Suppressor macrophage treated with lipopolysaccharide for 1 hour (primary cell): ENCODE measurements at regions not wholly inside any gene's neighbourhood (a gene's known extent, or its start where the extent isn't known, plus 50 kb on each side); places are given as distances from the start of the nearest gene placed in this dataset.
A peak's percentile ranks its signal among the peaks of the same experiment; 100 is the strongest.

Experiments
- DNase-seq, 3 donors: peaks; one replicate each; pipeline ENCODE4 v3.0.0-alpha.2; 2020 to 2022

DNA sequence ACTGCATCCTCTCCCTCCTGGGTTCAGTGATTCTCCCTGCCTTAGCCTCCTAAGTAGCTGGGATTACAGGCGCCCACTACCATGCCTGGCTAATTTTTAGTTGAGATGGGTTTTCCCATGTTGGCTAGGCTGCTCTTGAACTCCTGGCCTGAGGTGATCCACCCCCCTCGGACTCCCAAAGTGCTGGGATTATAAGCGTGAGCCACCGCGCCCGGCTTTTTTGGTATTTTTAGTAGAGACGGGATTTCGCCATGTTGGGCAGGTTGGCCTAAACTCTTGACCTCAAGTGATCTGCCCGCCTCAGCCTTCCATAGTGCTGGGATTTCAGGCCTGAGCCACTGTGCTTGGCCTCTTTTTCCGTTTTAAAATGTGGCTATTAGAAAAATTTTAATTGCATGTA lies 343.8 kb upstream of the RBFOX1 start:
- DNase-seq: no peak

DNA sequence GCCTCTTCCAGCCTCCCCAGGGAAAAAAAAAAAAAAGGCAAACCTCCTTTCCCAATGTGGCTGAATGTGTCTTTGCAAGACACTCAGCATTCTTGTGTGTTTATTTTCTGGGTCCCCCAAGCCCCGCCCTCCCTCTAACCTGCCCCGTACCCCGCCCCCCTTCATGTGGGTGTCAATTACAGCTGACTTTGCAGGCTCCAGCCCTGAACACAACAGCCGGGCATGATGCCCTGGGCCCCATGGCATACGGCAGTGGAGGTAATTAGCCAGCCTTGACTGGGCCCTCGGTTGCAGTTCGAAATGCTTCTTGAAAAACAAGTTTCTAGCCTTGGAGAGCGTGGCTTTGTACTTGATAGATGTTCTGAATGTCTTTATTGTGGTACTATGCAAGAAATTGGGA lies 354.7 kb upstream of the RBFOX1 start:
- no peak for DNase-seq

DNA sequence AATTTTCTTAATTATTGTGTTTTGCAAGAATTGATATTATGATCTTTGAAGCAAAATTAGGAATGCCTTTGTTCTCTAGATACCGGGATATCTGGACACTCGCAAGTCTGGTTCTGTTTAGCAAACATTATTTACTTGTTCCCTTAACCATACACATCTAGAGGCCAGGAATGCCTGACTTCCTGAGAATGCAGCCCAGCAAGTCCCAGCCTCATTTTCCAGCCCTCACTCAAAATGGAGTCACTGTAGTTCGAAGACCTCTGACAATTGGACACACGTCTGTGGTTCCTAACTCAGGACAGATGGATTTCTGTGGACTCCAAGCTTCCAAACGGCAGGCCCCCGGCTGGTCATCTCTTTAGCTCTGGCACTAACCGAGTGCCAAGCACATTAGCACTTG lies 355.4 kb upstream of the RBFOX1 start:
- DNase-seq: no peak

DNA sequence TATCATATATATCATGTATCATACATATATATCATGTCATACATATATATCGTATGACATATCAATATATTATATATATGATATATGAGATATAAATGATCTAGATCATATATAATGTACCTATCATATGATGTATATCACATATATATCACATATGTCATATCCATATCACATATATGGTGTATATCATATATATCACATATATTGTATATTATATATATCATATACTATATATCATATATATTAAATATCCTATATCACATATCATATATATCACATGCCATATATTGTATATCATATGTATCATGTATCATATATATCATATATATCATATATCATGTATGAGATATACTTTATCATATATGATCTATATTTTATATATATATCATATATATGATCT lies 355.9 kb upstream of the RBFOX1 start:
- DNase-seq: no peak

DNA sequence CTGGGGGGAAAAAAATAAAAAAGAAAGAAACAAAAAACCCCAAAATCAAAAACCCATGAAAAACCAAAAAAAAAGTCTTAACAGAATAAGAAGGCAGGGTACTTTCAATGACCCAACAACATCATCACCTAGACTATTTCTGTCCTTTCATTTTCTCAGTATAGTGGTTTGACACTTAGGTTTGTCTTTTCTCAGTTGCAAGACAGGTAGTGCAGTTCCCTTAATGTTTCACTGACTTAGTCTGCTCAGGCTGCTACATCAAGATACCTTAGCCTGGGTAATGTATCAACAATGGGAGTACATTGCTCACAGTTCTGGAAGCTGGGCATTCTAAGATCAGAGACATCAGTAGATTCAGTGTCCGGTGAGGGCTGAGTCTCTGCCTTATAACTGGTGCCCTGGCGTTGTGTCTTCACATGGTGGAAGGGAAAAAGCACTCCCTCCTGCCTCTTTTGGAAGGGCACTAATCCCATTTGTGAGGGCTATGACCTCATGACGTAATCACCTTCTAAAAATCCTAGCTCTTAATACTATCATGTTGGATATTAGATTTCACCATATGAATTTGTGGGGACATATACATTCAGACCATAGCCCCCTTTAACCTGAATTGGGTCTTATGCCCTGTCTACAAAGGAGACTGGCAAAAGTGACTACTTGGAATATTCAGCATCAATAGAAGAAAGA lies 362.3 kb upstream of the RBFOX1 start:
- DNase-seq: no peak

- DNase-seq: peak in 2 of 3 donors; percentile 6 to 10
These were observed 363.1 kb upstream of the RBFOX1 start for GRCh38 chr16:6969594-6969993.

- no peak for DNase-seq
These were observed 364.8 kb upstream of the RBFOX1 start for GRCh38 chr16:6967796-6968320.

DNA sequence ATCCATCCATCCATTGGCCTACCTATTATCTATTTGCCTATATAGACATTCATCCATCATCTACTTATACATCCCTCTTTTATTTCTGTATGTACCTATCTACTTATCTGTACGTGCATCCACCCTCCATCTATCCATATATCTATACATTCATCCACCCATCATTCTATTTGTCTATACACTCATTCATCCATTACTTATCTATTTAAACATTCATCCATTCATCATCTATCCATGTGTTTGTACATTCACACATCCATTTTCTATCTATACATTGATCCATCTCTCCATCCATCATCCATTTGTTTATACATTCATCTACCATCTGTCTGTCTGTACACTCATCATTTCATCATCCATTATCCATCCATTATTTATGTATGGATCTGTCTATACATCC lies 365.7 kb upstream of the RBFOX1 start:
- no peak for DNase-seq

DNA sequence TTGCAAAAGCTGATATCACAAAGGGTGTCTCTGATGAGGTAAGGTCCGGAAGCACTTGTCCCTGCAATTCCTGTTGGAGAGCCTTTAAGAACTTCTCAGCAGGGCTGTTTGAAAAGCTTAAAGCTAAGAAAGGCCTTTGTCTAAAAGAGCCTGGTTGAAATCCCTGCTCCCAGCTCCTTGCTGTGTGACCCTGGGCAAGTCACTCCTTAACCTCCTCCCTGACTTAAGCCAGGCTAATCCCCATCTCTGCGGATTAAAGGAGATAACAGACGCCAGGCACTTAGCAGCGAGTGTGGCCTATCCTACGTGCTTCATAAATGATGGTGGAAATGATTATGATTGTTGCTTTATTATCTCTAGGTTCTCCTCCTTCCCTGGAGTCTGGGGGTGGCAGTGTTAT lies 368.0 kb upstream of the RBFOX1 start:
- DNase-seq: no peak

DNA sequence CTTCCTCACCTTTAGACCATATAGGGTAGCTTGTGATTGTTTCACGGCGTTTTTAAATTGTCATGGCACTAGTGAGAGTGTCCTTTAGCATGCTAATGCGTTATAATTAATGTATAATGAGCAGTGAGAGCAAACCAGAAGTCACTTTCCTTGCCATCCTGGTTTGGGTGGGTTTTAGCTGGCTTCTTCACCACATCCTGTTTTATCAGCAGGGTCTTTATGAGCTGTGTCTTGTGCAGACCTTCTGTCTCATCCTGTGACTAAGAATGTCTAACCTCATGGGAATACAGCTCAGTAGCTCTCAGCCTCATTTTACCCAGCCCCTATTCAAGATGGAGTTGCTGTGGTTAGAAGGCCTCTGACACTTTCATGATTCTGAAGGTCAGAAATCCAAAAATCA lies 370.9 kb upstream of the RBFOX1 start:
- DNase-seq: no peak

DNA sequence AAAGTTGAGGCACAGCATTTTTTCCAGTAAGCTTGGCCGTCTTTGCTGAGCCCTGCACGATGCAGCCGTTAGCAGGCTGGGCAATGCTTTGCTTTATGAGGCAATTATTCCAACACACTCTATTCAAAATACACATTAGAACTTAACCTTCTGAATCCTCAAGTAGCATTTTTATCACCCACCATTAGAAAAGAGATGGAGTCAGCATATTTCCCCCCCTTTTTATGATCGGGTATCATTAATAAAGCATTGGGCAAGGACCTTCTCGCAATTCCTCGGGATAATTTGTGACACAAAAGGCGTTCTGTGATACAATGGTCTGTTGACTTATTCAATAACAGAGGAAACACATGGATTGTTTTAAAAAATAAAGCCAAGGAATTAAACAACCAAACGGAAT lies 374.5 kb upstream of the RBFOX1 start:
- no peak for DNase-seq

GRCh38 chr16:6957681-6958080 lies 375.0 kb upstream of the RBFOX1 start:
- DNase-seq: no peak

DNA sequence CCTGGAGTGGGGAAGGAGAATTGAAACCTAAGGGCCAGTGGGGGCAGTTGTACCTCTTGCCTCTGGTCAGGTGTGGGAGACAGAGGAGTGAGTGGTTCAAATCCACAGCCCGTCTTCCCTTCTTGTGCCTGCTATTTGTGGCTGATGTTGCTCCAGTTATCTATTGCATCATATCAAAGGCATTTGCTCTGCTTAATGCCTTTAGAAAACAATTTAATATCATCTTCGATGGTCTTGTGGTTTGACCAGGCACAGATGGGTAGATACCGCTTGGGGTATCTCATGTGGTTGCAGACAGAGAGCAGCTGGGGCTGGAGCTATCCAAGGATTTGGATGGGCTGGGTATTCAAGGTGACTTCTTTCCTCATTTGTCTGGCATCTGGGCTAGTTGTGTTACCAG lies 376.1 kb upstream of the RBFOX1 start:
- no peak for DNase-seq

GRCh38 chr16:6955303-6955702 lies 377.3 kb upstream of the RBFOX1 start:
- no peak for DNase-seq

DNA sequence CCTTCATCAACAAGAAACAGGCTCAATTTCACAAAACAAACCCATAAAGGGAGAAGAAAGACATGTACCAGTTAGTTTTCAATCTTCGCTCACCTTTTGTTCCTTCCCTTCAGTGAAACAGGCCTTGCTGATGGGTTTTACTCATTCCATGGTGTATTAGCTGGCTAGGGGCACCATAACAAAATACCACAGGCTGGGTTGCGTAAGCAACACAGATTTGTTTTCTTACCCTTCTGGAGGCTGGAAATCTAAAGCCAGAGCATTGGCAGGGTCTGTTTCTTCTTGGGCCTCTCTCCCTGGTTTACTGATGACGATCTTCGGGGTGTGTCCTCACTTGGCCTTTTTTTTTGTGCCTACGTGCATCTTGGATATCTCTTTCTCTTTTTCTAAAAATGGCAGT lies 383.4 kb upstream of the RBFOX1 start:
- DNase-seq: no peak

DNA sequence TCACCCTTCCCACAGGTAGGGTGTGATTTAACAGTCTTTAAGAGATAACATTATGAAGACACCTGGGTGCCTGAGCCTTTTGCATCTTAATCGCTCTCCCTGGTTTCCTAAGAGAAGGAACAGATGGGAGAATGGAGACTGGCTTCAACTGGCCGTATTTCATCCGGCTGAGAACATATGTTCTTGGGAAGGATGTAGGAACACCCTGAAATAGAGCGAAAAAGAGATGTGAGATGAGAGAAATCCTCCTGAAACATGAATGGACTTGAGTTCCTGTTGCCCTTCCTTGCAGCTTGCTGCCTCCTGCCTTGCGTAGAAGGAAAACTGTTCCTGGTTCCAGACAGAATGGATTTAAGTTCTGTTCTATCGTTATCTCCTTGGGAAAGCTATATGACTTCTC lies 385.4 kb upstream of the RBFOX1 start:
- DNase-seq: no peak

DNA sequence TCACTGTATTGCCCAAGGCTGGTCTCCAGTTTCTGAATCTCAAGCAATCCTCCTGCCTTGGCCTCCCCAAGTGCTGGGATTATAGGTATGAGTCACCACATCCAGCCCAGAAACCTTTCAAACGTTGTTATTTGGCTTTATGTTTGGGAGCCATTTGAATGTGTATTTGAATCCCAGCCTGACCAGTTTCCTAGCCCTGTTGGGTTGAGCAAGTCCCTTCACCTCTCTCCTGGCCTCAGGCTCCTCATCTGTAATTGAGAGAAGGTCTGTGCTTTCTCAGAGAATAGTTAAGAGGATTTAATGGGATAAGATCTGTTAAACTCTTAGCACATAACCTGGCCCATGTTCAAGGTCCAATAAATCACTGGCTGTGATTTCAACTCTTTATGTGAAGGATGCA lies 385.8 kb upstream of the RBFOX1 start:
- no peak for DNase-seq

- DNase-seq: no peak
These were observed 386.5 kb upstream of the RBFOX1 start for GRCh38 chr16:6946106-6946505.

- DNase-seq: no peak
These were observed 391.7 kb upstream of the RBFOX1 start for GRCh38 chr16:6940968-6941367.

DNA sequence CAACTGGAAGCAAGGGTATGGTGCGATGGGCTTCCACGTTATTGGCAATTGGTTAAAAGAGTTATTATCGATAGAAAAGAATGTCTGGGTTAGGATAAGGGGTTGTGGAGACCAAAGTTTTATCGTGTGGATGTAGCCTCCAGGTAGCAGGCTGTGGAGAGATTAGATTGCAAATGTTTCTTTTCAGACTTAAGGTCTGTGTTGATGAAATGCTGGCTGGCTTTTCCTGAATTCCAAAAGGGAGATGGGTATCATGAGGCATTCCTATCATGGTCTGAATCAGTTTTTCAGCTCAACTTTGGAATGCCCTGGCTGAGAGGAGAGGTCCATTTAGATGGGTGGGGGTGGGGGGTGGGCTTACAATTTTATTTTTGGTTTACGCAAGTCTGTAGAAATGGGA lies 395.0 kb upstream of the RBFOX1 start:
- no peak for DNase-seq

GRCh38 chr16:6932871-6933385 lies 399.7 kb upstream of the RBFOX1 start:
- DNase-seq: no peak

DNA sequence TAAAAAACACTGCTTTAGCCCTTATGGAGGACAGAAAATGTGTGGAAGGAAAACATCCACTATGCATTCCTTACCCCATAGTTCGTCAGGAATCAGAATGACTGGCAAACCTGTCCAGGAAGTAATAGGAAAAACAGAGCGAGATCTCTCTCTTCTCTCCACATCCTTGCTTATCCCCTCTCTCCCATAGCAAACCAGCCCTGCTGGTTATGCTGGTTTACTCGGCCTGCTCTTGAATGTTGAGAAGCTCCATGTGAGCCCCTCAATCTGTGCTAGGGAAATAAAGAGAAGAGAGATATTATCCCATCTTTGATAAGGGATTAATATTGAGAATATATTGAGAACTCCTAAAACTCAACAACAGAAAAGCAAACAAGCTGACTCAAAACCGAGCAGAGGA lies 402.8 kb upstream of the RBFOX1 start:
- DNase-seq: no peak

DNA sequence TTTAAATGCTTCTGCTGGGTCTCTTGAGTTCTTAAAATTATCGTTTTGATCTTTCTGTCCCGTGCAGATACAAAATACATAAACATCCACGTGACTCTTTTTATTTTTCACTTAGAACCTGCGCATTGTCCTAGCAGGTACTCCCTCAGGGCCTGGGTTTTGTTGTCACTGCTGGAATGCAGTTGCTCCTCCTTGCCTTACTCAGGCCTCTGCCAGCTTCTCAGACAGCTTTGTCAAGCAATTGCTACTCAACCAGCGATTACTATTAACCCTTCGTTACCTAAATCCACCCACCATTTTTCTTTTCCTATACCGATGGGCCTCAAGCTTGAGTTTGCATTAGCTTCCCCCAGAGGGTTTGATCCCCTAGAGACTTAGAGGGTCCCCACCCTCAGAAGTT lies 405.9 kb upstream of the RBFOX1 start:
- DNase-seq: no peak

DNA sequence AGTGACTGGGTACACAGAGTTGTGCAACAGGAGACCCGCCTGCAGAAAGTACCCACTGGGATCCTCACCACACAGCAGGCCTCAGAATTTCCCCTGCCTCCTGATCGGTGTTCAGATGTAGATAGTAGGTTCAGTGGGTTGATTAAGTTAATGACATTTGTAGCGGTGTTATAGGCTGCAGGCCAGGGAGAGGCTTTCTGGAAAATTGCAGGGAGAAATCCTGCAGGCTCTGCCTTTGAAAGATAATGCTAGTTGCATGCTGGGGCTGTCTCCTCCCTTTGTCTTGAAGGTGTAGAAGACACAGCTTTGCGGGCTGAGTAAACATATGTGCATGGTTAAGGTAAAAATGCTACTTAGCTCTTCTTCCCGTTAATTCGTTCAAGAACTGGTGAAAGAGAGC lies 406.3 kb upstream of the RBFOX1 start:
- no peak for DNase-seq

GRCh38 chr16:6918646-6919045 lies 414.0 kb upstream of the RBFOX1 start:
- DNase-seq: no peak
